ENCODE measurements at regions not wholly inside any gene's neighbourhood (a gene's known extent, or its start where the extent isn't known, plus 50 kb on each side); places are given as distances from the start of the nearest gene placed in this dataset.
"Not testable (repeated sequence)": the region's sequence is repeated elsewhere in the genome, so short reads cannot be mapped to it uniquely, and the experiment has no call there.

GRCh38 chr6:21752054-21752811 lies 158.7 kb downstream of the SOX4 start:
- TF ChIP-seq CTCF (IDR thresholded peaks at IDR 0.05): no peak
- TF ChIP-seq POLR2A (IDR thresholded peaks at IDR 0.05): no peak
- no peaks in the 10 kb centered on the region for H3K4me1 ChIP-seq (replicated peaks in 1 of 2)
- 82 to 97% (median 91%) methylated on average over 4 of the region's 4 CpGs for WGBS, 4 donors
- H3K9me3 ChIP-seq (replicated peaks in 1 of 3): no peaks in the 10 kb centered on the region
- intact Hi-C loops (cut with DNase I): no loop called here
- no peak for DNase-seq
- H3K27ac ChIP-seq: no peak overlapping the region
- no peaks in the 10 kb centered on the region for H3K27me3 ChIP-seq
- no peaks in the 10 kb centered on the region for H3K36me3 ChIP-seq (replicated peaks in 1 of 2)
- H3K4me3 ChIP-seq: no peak overlapping the region

GRCh38 chr6:21753241-21754108 lies 159.9 kb downstream of the SOX4 start:
- WGBS, 4 donors: 61 to 76% (median 69%) methylated on average over 11 of the region's 11 CpGs
- TF ChIP-seq POLR2A (IDR thresholded peaks at IDR 0.05): no peak
- no peak for TF ChIP-seq CTCF (IDR thresholded peaks at IDR 0.05)

GRCh38 chr6:21754891-21755290 lies 161.3 kb downstream of the SOX4 start:
- TF ChIP-seq POLR2A (IDR thresholded peaks at IDR 0.05) (no peak), CTCF (IDR thresholded peaks at IDR 0.05) (no peak)
- H3K4me3 ChIP-seq: no peak overlapping the region
- H3K27ac ChIP-seq: no peak overlapping the region
- intact Hi-C loops (cut with DNase I): no loop called here
- H3K4me1 ChIP-seq (replicated peaks in 1 of 2): no peaks in the 10 kb centered on the region
- WGBS, 4 donors: 76 to 87% (median 79%) methylated on average over 5 of the region's 5 CpGs
- H3K27me3 ChIP-seq: no peaks in the 10 kb centered on the region
- no peaks in the 10 kb centered on the region for H3K9me3 ChIP-seq (replicated peaks in 1 of 3)
- H3K36me3 ChIP-seq (replicated peaks in 1 of 2): no peaks in the 10 kb centered on the region
- no peak for DNase-seq

More at GRCh38 chr6:21753241-21754108, 159.9 kb downstream of the SOX4 start:
- intact Hi-C loops (cut with DNase I): no loop called here
- Histone ChIP-seq H3K36me3 (replicated peaks in 1 of 2) (no peaks in the 10 kb centered on the region), H3K9me3 (replicated peaks in 1 of 3) (no peaks in the 10 kb centered on the region), H3K27me3 (no peaks in the 10 kb centered on the region), H3K27ac (no peak overlapping the region), H3K4me1 (replicated peaks in 1 of 2) (no peaks in the 10 kb centered on the region), H3K4me3 (no peak overlapping the region)
- no peak for DNase-seq

GRCh38 chr6:21756487-21756886 lies 162.9 kb downstream of the SOX4 start:
- Histone ChIP-seq H3K4me1 (replicated peaks in 1 of 2) (no peaks in the 10 kb centered on the region), H3K36me3 (replicated peaks in 1 of 2) (no peaks in the 10 kb centered on the region), H3K4me3 (no peak overlapping the region), H3K27me3 (no peaks in the 10 kb centered on the region), H3K9me3 (replicated peaks in 1 of 3) (no peaks in the 10 kb centered on the region), H3K27ac (no peak overlapping the region)
- 78 to 93% (median 85%) methylated on average over 4 of the region's 4 CpGs for WGBS, 4 donors
- TF ChIP-seq CTCF (IDR thresholded peaks at IDR 0.05): no peak
- no peak for TF ChIP-seq POLR2A (IDR thresholded peaks at IDR 0.05)
- intact Hi-C loops (cut with DNase I): no loop called here
- DNase-seq: no peak

GRCh38 chr6:21757392-21757791 lies 163.8 kb downstream of the SOX4 start:
- DNase-seq; H3K27me3 ChIP-seq; H3K9me3 ChIP-seq (replicated peaks in 1 of 3); H3K27ac ChIP-seq; intact Hi-C loops (cut with DNase I); H3K4me1 ChIP-seq (replicated peaks in 1 of 2); H3K4me3 ChIP-seq; H3K36me3 ChIP-seq (replicated peaks in 1 of 2): not testable (repeated sequence)
- 90 to 97% (median 93%) methylated on average over 10 of the region's 10 CpGs for WGBS, 4 donors

Measured in adrenal gland (tissue), 9 donors.